NCI-H2029 treated with DMSO at 0.1 percent for 48 hours (cell line): ENCODE measurements at regions not wholly inside any gene's neighbourhood (a gene's known extent, or its start where the extent isn't known, plus 50 kb on each side); places are given as distances from the start of the nearest gene placed in this dataset.
A peak's percentile ranks its signal among the peaks of the same experiment; 100 is the strongest.

Source experiments
- DNase-seq: peaks from one replicate; lab custom pipeline; 2025; lab: John Stamatoyannopoulos, UW

DNA sequence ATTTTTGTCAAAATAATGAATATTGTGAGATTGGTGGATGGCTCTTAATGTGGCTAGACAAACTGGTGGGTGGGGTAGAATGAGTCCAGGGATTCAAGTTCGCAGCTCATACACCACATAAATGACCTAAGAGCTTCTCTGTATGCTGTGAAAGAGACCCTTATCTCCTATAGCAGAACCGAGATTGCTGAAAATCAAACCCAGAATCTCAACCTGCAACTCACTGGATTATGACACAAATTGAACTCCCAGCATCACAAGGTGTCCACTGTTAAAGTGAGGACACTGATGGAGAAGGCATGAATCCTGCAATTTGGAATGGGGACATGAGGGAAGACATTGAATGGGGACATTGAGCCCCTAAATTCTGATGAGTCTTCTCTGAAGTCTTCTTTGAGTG is 51.3 kb upstream of the CNKSR3 start:
- no peak for DNase-seq

GRCh38 chr6:154565331-154565730 is 54.8 kb upstream of the CNKSR3 start:
- DNase-seq = no peak

GRCh38 chr6:154566866-154567265 is 56.4 kb upstream of the CNKSR3 start:
- no peak for DNase-seq

DNA sequence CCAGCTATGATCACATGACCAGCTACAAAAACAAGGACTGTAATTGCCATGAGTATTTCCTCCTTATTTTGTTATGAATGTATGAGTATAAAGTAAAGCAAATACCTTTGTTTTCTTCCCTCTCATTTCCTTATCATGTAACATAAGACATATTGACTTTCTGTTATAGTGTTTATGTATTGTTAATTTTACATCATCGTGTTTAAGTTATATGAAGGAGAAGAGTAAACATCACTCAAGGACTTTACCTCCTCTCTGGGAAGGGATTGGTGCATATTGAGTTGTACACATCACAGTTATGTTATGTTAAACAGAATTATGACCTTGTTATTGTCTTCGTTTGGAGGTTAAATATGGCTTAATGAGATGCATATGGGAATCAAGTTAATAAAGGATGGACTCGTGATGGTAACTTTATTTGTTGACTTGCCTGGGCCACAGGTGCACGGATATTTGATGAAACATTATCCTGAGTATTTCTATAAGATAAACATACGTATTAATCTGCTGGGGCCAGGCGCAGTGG is 57.3 kb upstream of the CNKSR3 start:
- DNase-seq = peak; percentile 82

DNA sequence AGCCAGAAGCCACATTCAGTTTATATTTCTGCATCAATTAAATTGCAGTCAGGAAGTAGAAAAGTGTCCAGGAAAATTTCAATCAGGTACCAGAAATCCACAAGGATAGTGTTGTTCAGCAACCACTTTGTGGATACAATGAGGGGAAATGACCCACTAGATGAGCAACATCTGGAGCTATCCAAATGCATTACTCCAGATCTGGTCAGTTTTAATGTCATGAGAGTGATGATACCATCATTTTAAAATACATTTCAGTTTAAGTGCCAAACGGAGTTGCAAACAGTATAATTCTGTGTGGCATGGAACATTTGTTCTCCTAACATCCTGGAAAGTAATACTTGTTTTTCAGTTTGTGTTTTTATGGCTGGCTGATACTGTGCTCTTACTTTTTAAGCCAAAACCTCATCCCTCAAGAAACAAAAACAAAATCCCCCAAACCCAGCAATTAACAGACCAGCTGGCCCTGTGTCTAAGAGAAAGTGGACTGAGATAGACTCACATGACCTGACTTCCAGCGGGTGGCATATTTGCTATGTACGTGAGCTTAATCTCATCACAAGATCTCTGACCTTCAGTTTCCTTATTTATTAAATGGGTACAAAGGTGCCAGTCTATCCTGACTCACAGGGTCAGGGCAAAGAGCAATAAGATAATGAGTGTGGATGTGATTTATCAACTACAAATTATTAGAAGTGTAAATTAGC is 58.8 kb upstream of the CNKSR3 start:
- DNase-seq = peak; percentile 49

DNA sequence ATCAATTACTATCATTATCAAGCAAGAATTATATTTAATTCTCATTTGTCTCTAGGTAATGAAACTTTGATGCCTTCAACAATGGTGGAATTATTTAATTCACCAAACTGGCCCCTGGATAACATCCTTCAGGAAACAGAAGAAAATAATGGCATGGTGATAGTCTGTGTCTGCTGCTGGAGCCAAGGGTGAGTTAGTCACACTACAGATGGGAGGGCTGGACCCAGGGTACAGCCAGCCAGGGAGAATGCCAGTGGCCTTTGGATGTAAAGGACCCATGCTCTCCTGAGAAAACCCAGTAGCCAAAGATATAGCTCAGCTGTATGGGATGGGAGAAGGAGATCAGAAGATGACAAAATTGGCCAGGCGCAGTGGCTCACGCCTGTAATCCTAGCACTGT is 60.0 kb upstream of the CNKSR3 start:
- no peak for DNase-seq

DNA sequence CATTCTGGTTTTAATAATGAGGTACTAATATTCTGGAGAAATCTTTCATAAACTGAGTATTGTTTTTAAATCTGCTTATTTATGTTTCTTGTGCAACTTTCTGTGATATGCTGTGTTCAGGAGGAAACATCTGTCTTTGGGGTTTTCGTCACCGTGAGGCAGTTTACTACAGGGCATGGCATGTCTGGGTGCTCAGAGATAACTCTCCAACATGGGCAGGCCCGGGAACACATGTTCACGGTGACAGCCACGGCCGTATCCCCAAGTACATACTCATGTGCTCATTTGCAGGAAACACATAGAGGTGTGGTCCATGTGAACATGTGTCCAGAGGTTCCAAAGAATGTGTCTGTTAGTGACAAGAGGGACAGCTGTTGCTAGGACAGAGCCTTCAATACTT is 62.1 kb upstream of the CNKSR3 start:
- no peak for DNase-seq

- DNase-seq = no peak
Observed at GRCh38 chr6:154578004-154578559, 67.6 kb upstream of the CNKSR3 start.

DNA sequence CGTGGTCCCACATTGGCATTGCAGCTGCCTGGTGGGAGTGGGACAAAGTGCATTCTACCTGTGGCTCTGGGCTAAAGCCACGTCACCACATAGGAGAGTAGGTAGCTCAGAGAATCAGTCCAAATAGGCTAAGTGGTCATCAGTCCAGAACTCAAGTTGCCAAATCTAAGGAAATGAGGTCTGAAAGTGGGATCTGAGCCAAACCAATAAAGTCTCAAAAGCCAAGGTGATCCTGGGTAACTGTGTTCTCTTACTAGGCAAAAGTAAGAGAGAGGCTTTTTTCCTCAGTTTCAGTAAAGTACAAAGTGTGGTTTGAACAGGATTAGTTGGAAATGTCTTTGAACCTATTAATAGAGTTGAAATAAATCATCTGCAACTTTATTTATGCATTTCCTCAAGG is 68.6 kb upstream of the CNKSR3 start:
- no peak for DNase-seq

DNA sequence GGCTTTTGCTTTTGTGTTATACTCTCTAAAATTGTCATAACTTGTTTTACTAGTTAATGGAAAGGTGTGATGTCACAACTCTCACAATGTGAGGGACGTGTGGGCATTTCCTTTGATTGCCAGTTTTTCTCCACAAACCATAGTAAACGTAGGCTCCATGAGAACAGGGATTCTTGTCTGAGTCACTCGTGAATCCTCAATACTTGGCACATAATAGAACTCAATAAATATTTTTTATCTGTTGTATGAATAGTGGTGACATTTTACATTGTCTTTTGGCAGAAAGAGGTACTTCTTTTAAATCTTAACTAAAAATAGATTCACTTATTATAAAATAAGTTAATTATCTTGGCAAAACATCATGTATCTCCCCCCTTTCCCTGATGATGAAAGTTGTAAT is 69.0 kb upstream of the CNKSR3 start:
- DNase-seq = no peak

- DNase-seq = no peak
Observed at GRCh38 chr6:154580397-154581135, 70.1 kb upstream of the CNKSR3 start.

- no peak for DNase-seq
Observed at GRCh38 chr6:154582696-154583095, 72.2 kb upstream of the CNKSR3 start.

DNA sequence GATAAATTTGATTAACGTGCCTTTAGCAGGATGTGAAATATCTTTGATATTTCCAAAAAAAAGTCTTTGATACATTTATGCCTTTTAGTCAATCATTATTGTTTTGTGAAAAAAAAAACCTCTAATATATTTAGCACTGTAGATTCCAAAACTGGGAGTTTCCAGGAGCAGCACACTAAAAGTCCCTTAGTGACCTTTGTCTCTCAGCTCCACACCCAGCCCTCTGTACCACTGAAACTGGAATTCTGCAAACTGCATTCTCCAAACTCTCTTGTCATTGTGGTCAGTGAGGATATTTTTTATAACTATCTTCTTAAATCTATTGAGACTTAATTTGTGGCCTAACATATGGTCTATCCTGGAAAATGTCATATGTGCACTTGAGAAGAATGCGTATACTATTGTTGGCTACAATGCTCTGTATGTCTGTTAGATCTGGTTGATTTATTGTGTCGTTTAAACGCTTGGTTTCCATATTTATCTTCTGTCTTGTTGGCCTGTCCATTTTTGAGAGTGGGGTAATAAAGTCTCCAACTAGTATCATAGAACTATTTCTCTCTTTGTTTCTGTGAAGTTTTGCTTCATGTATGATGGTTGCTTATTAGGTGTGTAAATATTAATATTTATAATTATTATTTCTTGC is 73.2 kb upstream of the CNKSR3 start:
- no peak for DNase-seq

DNA sequence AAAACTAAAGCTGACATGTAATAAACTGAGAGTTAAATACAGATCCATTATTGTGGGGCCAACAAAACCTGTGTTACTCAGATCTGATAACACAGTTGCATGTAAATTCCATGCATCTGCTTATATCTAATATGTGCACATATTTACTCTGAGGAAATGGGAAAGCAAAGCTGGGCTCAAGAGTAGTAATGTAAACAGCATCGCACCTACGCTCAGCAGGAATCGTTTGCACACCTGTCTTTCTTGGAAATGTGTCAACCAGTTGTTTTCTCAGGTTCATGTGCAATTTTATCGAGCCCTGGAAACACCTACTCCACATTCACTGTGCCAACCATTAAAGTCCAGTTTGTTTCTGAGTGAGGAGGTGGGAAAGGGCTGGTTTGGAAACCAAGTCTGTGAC is 80.3 kb upstream of the CNKSR3 start:
- DNase-seq = peak; percentile 98

DNA sequence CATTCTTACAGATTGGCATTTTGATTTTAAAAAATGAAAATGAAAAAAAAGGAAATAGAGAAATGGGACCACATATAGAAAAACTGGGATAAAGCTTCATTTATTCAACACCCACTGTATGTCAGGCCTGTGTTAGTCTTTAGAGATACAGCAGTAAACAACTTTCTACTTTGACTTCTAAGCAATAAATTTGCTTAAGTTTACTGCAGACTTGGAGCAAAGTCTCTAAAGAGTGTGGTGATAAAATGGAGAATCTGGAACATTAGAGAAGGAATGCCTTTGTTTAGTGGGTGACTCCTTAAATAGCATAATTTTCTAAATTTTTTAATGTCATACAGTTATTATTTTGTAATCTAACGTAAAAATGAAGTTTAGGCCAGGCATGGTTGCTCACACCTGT is 80.7 kb upstream of the CNKSR3 start:
- DNase-seq = no peak

DNA sequence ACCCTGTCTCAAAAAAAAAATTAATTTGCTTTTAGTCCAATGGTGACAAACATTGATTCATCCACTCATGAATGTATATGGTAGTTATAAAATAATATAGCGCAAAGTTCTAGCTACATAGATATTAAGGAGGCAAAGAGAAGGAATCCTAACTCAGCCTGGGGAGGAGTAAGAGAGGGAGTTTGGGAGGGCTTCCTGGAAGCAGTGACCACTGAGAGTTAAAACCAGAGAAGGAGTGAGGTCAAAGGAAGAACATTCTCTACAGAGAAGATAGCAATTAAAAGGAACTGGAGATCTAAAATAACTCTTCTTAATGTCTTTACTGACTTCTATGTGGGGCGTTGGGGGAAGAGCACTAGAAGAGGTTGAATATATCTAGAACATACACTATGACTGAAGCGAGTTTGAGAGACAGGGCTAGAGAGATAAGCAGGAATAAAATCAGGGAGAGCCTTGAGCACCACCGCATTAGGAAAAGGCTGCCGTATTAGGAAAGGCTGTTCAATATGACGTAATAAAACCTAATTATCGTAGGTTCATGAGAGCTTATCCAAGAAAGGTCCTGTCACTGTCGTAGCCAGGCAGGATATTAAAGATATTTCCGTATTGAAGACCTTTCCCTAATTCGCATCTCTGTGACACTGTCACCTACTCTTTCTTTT is 81.8 kb upstream of the CNKSR3 start:
- DNase-seq = peak; percentile 97

- peak; percentile 98 for DNase-seq
Observed at GRCh38 chr6:154593122-154593521, 82.6 kb upstream of the CNKSR3 start.

DNA sequence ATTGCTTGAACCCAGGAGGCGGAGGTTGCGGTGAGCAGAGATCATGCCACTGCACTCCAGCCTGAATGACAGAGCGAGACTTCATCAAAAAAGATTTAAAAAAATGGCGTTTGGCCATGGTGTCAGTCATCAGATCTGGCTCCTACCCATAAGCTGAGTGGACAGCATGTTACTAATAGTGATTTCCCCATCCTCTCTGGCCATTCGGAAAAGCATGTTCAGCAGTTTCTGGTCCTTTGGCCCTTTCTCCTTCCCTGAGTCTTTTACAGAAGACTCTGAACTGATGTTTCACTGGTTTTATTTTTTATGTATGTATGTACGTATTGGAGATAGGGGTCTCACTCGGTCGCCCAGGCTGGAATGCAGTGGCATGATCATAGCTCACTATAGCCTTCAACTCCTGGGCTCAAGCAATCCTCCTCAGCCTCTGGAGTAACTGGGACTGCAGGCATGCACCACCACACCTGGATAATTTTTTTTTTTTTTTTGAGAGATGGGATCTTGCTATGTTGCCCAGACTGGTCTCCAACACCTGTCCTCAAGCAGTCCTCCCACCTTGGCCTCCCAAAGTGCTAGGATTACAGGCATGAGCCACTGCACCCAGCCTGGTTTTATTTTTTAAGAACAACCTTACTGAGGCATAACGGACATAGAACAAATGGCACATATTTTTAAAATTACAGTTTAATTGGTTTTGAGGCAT is 84.2 kb upstream of the CNKSR3 start:
- DNase-seq = no peak

DNA sequence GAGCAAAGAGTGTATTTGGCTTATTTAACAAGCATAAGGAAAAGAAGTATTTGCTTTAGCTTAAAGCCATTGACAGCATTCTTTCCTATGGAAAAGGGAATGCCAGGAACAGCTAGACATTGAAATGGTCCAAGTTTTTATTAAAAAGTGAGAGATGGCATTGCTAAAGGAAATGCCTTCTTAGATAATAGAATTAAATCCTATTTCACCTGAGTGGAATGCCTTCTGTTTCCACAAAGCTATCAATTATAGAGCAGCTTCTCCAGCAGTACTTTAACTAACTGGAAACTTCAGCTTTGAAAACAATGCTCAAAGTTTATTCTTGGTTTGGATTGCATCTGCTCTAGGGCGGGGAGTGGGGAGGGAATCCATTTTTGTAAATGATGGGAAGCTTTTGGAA is 85.1 kb upstream of the CNKSR3 start:
- DNase-seq = no peak

DNA sequence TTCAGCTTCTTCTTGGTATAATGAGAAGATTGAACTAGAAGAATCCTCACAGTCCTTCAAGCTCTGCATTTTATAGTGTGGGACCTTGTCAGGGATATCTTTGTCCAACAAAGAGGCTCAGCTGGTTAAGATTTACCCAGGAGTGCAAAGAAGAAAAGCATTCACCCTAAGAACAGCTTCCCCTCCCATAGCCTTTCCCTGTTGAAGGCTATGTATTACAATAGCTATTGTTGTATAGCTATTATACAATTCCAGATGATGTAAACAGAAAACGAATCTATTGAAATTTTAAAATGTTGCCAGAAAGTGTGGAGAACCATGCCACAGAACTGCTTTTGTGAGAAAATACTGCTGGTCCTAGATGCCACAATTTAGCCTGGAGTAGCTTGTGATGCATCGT is 85.5 kb upstream of the CNKSR3 start:
- DNase-seq = no peak

- DNase-seq = no peak
Observed at GRCh38 chr6:154596701-154597100, 86.2 kb upstream of the CNKSR3 start.

DNA sequence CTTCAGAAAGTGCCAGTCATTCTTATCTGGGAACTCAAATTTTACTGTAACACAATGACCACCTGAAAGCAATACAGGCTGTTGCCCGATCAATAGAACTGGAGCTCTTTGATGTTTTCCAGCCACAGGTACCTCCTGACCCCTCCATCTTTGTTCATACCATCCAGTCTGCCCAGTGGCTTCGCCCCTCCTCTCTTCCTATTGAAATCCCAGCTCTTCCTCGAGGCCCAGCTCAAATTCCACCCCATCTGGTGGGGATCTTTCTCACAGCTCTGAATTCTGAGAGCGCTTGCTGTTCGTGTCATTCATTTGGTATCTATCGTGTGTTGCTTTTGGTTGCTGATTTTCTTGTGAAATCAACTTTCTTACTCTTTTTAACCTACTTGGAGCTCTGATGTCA is 87.9 kb upstream of the CNKSR3 start:
- DNase-seq = no peak
